Hippocampal formation (tissue), 2 donors: ENCODE measurements at regions not wholly inside any gene's neighbourhood (a gene's known extent, or its start where the extent isn't known, plus 50 kb on each side); places are given as distances from the start of the nearest gene placed in this dataset.
A peak's percentile ranks its signal among the peaks of the same experiment; 100 is the strongest.

Experiments
- DNase-seq, 2 donors: peaks; one replicate each; lab custom pipeline; 2025; lab: John Stamatoyannopoulos, UW

- DNase-seq, result no peak
Measured at GRCh38 chr16:73747328-73747727, 549.3 kb upstream of the PSMD7 start.

- DNase-seq, result no peak
Measured at GRCh38 chr16:73746554-73746953, 550.1 kb upstream of the PSMD7 start.

- no peak for DNase-seq
Measured at GRCh38 chr16:73743665-73744496, 552.7 kb upstream of the PSMD7 start.

- no peak for DNase-seq
Measured at GRCh38 chr16:73739049-73739769, 557.4 kb upstream of the PSMD7 start.

DNA sequence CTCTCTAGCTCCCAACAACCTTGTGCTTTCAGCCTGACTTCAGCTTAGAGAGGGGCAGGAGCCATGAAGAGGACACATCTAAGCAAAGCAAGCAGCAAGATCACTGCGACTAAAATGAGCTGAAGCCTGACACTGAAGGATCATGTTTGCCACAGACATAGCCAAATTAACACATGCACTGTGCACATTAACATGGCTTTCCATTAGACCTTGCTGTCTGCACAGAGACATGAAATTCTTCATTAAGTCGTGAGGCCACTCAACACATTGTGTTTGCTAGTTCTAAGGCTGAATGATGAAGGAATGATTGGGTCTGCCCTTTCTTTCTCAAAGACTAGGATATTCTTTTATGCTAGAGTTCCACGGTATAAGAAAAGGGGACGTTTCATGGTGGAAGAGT lies 558.3 kb upstream of the PSMD7 start:
- DNase-seq, result no peak

DNA sequence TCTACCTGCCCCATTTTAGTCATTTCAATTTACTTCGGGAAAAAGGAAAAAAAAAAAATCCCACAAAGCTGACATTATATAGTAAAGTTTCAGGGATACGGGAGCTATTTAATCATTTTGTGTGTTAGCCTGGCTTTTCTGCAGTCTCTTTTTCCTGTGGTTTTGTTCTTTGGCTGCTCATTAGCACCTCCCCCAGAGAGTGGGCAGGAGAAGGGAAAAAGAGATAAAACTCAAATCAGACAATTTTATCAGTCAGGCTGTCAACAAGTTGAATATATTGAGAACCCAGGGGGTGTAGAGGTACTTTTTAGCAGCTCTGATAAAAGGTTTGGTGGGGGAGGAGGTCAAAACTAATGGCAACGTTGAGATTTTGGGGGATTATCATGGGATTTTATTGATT lies 559.0 kb upstream of the PSMD7 start:
- DNase-seq, result no peak

GRCh38 chr16:73735954-73736353 lies 560.7 kb upstream of the PSMD7 start:
- no peak for DNase-seq

DNA sequence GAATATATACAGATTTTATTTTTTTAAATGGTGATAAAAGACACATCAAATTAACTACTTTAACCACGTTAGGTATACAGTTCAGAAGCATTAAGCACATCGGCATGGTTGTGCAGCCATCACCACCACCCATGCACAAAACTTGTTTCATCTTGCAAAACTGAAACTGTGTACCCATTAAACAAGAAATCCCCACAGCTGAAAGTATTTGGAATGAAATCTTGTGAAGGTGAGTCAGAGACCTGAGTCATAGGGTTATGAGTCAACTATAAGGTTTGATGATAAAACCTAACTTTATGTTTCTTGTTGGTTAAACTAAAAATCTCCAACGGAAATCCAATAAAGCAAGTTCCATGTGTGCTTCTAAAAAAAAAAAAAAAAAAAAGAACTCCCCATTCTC lies 561.6 kb upstream of the PSMD7 start:
- no peak for DNase-seq

- no peak for DNase-seq
Measured at GRCh38 chr16:73732681-73733080, 563.9 kb upstream of the PSMD7 start.

DNA sequence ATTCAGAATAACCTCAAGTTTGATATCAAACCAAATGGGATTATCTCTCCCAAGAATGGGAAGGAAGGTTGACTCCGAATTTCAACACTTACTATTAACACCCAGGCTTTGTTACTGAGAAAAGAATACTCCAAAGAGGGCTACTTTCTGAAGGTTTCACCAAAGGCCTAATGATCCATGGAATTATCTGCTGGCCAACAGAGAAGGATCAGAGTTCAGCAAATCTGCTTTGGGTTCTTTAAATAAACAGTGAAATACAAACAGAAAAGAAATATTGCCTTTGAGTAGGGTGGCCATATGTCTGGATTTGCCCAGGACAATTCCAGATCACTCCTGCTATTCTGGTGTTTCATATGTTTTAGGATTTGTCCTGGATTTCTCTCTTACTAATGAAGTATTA lies 564.5 kb upstream of the PSMD7 start:
- no peak for DNase-seq

- no peak for DNase-seq
Measured at GRCh38 chr16:73730481-73731090, 566.0 kb upstream of the PSMD7 start.

GRCh38 chr16:73725156-73725555 lies 571.5 kb upstream of the PSMD7 start:
- no peak for DNase-seq

- no peak for DNase-seq
Measured at GRCh38 chr16:73724503-73724902, 572.1 kb upstream of the PSMD7 start.

DNA sequence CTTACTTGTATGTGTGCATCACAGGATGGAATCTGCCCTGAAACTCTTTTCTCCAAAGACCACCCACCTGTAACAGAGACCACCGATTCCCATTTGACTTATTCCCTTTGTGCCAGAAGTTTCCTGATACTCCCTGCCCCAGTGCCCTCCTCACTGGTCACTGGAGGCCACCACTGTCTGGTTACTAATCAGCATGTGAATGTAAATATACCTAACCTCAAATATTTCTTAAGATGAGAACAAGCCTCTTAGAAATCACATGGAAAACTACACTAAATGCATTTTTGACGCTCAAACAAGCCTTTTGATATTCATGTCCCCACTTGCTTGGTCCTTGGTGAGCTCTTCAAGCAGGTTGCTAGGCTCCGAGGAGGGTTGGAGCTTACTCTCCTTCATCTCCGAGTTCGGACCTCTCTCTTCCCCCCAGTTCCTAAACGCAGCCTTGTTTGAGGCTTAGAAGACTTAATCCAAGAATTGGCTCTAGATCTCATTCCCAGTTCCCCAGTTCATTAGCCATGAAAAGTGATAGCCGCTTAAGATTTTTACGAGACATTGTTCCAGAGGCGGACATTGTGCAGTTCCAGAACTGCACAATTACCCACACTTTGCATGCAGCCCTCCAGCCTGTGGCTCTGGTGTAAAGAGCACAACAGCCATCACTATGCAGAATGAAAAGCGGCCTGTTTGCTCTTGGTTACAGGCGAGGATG lies 579.2 kb upstream of the PSMD7 start:
- peak in 1 of 2 donors; percentile 65 for DNase-seq

DNA sequence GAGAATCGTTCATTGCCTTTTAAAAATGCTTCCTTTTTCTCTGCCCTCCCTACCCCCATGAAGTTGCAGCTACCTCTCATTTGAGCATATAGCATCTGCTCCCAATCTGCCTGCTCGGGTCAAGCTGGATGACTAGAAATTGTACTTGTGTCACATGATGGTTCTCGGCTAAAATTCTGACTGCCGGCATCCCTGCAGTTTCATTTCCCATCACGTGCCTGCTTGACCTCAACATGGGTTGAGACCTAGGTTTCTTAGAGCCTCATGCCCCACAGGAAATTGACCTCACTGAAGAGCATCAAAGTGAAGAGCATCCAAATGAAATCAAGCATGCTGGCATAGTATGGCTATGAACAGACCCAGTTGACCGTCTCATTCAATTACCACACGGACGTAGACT lies 581.6 kb upstream of the PSMD7 start:
- DNase-seq, result no peak

DNA sequence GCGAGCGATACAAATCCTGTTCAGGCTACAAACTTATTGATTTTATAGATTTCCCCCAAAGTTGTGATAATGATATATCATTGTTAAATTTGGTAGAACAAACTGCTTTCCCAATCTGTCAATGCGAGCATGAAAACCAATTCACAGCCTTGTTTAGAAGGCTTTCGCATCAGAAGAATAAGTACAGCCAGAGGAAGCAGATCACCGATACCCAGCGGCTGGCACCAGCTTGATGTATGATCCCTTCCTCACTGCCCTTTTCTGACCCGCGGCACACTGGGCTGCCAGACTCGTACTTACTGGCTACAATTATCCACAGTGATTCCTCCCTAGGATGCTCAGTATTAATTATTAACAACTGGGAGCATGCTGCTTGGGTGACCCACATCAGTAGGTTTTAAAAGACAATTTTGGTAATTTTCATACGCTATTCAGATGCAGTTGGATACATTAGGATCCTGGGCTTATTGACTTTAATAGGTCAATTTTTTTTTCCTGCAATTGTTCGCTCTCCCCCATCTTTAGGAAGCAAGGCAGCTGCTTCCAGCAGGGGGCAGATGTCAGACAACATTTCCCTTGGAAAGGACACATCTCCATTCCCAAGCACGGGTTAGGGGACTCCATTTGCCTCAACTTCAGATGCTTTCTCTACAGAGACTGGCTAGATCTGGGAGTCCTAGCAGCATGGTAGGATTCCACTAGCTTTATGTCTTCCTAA lies 582.7 kb upstream of the PSMD7 start:
- DNase-seq, result peak; percentile 46 to 56

- DNase-seq, result peak; percentile 79 to 96
Measured at GRCh38 chr16:73713251-73713650, 583.4 kb upstream of the PSMD7 start.

DNA sequence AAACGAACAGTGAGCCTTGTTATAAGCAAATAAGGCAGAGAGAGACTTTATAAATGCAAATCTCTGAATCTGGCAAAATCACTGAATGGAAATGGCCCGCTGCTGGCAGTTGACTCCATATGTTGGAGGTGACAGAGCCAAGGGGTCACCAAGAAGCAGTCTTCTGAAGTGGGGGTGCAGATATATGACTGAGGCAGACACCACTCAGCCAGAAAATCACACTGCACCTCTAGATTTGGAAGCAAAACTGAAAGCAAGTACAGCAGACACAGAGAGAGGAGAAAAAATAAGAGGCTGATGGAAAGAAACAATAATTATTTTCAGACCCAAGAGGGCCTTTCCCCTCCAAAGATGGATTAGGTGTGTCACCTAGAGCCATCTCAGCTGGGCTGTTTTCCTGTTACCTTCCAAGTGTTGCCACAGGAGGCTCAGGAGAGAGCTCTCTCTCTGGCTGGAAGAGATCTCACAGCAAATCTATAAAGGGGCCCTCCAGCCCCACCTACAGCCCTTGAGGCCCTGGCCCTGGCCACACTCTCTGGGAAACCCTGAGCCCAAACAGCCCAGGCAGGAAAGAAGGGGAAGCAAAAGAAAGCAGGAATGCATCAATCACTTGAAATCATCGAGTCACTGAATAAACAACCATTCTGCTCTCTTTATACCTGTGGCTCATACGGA lies 585.1 kb upstream of the PSMD7 start:
- no peak for DNase-seq

GRCh38 chr16:73710526-73710925 lies 586.1 kb upstream of the PSMD7 start:
- DNase-seq, result no peak

DNA sequence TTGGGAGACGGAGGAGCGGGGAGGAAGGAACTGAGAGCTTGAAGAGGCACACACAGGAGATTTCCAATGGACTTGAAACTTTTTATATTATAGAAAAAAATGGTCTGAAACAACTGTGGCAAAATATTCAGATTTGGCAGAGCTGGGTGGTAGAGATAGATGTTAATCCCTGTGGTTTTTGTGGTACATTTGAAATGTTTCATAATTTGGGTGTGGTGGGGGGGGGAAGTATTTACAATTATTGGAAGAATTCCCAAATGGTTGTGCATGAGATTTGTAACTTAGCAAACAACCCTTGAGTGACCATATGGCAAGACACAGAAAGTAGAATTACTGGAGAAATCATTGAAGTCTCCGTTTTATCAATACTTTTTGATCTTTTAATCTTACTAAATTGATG lies 588.8 kb upstream of the PSMD7 start:
- no peak for DNase-seq

- no peak for DNase-seq
Measured at GRCh38 chr16:73703891-73704290, 592.7 kb upstream of the PSMD7 start.
